K562 (cell line): ENCODE measurements at regions not wholly inside any gene's neighbourhood (a gene's known extent, or its start where the extent isn't known, plus 50 kb on each side); places are given as distances from the start of the nearest gene placed in this dataset.

Experiments
- ATAC-seq: fragments of 200-7000 bp; cut with Tn5 transposase; 3 replicates; pipeline ENCODE4 v1.9.1; 2020; ENCODE audit warnings: moderate library complexity
- BruUV-seq: library from RNA; stranded (reverse); fragments of 400-500 nt; replicated peaks from 2 replicates; lab custom pipeline; 2021; lab: Mats Ljungman, UMichigan
- CTCF ChIA-PET: fragments of 300-600 bp; formaldehyde crosslinking; extraction: SDS; loops from one replicate; lab custom pipeline; 2021; ENCODE audit warnings: low intra/inter-chr PET ratio; lab: Yijun Ruan, JAX
- POLR2A ChIA-PET: fragments of 300-600, 350-650 bp; sonication (Branson Sonifier 250); formaldehyde crosslinking; extraction: SDS; loops from one replicate; lab custom pipeline; 2021; ENCODE audit warnings: antibody characterized with exemption, inconsistent platforms; lab: Yijun Ruan, JAX
- DNase-seq, 4 experiments: peaks; one replicate each; pipeline versions ENCODE4 v3.0.0 to v3.0.0-alpha.2; 2011 to 2018; ENCODE audit warnings: low spot score in 3 of 4, mixed read lengths in 3 of 4; ENCODE audit errors: extremely low read depth in 1 of 4
- FAIRE-seq: peaks from 2 replicates; lab custom pipeline; 2011; peaks lifted over from hg19 to GRCh38; lab: Jason Lieb, UNC
- H2AFZ ChIP-seq: 2 replicates; pipeline ENCODE4 v1.6.0; 2011; ENCODE audit warnings: low read depth, low read length, control low read depth, inconsistent platforms
- H3K27ac ChIP-seq: fragments of 200-600 bp; 3 replicates; pipeline ENCODE4 v1.8.0; 2011; ENCODE audit warnings: low read depth, mild to moderate bottlenecking, control low read depth, inconsistent platforms, low read length, moderate library complexity, mixed read lengths; ENCODE audit errors: extremely low read depth
- H3K27me3 ChIP-seq, 2 experiments: fragments of 300-600 bp in 1 of 2; 2 replicates in 1 of 2; 3 replicates in 1 of 2; pipeline versions ENCODE4 v1.6.0 to v1.8.0; 2011; ENCODE audit warnings: inconsistent platforms in 2 of 2, low read length in 2 of 2, mild to moderate bottlenecking in 1 of 2, mixed read lengths in 1 of 2, moderate library complexity in 1 of 2; ENCODE audit not compliant: control insufficient read depth in 2 of 2, insufficient read depth in 2 of 2
- H3K36me3 ChIP-seq: fragments of 300-600 bp; 3 replicates; pipeline ENCODE4 v1.8.0; 2011; ENCODE audit warnings: mild to moderate bottlenecking, low read length, inconsistent platforms; ENCODE audit not compliant: control insufficient read depth, insufficient read depth
- H3K4me1 ChIP-seq, 2 experiments: fragments of 200-600 bp in 1 of 2; replicated peaks in 1 of 2; 2 replicates in 1 of 2; 3 replicates in 1 of 2; pipeline versions ENCODE4 v1.5.1 to v1.8.0; 2011; ENCODE audit warnings: inconsistent platforms in 2 of 2, low read length in 2 of 2, mild to moderate bottlenecking in 1 of 2, mixed read lengths in 1 of 2, moderate library complexity in 1 of 2; ENCODE audit not compliant: control insufficient read depth in 2 of 2, insufficient read depth in 2 of 2
- H3K4me2 ChIP-seq: 2 replicates; pipeline ENCODE4 v1.6.1; 2011; ENCODE audit warnings: low read length, control low read depth, inconsistent platforms, mixed read lengths; ENCODE audit not compliant: insufficient read depth
- H3K4me3 ChIP-seq: fragments of 200-600 bp; sonication (generic), shearing (Covaris generic); 2 replicates; pipeline ENCODE4 v1.5.1; 2016; ENCODE audit warnings: control low read depth, inconsistent platforms
- H3K79me2 ChIP-seq: fragments of 200-600 bp; 3 replicates; pipeline ENCODE4 v1.8.0; 2011; ENCODE audit warnings: low read length, inconsistent platforms; ENCODE audit not compliant: control insufficient read depth, insufficient read depth
- H3K9ac ChIP-seq, 2 experiments: 2 replicates each; pipeline versions ENCODE4 v1.6.0 to v1.6.1; 2011; ENCODE audit warnings: low read depth in 2 of 2, low read length in 2 of 2, control low read depth in 1 of 2, inconsistent platforms in 1 of 2, mild to moderate bottlenecking in 1 of 2, mixed read lengths in 1 of 2; ENCODE audit not compliant: insufficient read depth in 1 of 2
- H3K9me1 ChIP-seq: one replicate; pipeline ENCODE4 v1.6.0; 2011; ENCODE audit warnings: inconsistent platforms, mild to moderate bottlenecking, low read length, moderate library complexity; ENCODE audit not compliant: control insufficient read depth, insufficient read depth
- H3K9me3 ChIP-seq: replicated peaks from 2 replicates; pipeline ENCODE4 v1.5.1; 2011; ENCODE audit warnings: low read depth, low read length, inconsistent platforms; ENCODE audit not compliant: control insufficient read depth, insufficient read depth
- H4K20me1 ChIP-seq: replicated peaks from 2 replicates; pipeline ENCODE4 v1.6.1; 2011; ENCODE audit warnings: low read length, inconsistent platforms, mixed read lengths; ENCODE audit not compliant: control insufficient read depth, insufficient read depth
- CHD2 ChIP-seq: IDR thresholded peaks from 2 replicates; pipeline ENCODE4 v1.6.1; 2011; ENCODE audit warnings: low read depth, low read length
- EZH2 ChIP-seq: IDR thresholded peaks from 2 replicates; pipeline ENCODE4 v1.6.1; 2012; ENCODE audit warnings: low read depth, mild to moderate bottlenecking, inconsistent platforms, low read length, borderline replicate concordance
- PCBP1 ChIP-seq: fragments of 200-400 bp; formaldehyde crosslinking; IDR thresholded peaks from 2 replicates; pipeline ENCODE4 v1.6.1; 2018; ENCODE audit warnings: mild to moderate bottlenecking, low read depth, low read length; ENCODE audit not compliant: poor library complexity, severe bottlenecking
- SIN3A ChIP-seq, 2 experiments: fragments of 150-350 bp in 1 of 2; IDR thresholded peaks; 2 replicates each; pipeline ENCODE4 v1.6.1; 2011 to 2016; ENCODE audit warnings: borderline replicate concordance in 2 of 2, low read depth in 2 of 2, low read length in 2 of 2, mild to moderate bottlenecking in 2 of 2, moderate library complexity in 2 of 2; ENCODE audit not compliant: control insufficient read depth in 1 of 2
- ZFX ChIP-seq: sonication (generic); formaldehyde crosslinking; IDR thresholded peaks from 2 replicates; pipeline ENCODE4 v1.8.0; 2022; ENCODE audit warnings: mild to moderate bottlenecking, missing genetic modification reagents, moderate library complexity
- ZNF184 ChIP-seq: sonication (generic); formaldehyde crosslinking; IDR thresholded peaks from 2 replicates; pipeline ENCODE4 v1.5.0; 2020; ENCODE audit warnings: missing genetic modification reagents
- ZNF695 ChIP-seq: fragments of 450-650 bp; formaldehyde crosslinking; IDR thresholded peaks from 2 replicates; pipeline ENCODE4 v1.4.0; 2020; ENCODE audit warnings: mild to moderate bottlenecking, moderate library complexity
- WGBS: fragments of 100-300 bp; shearing (Covaris generic); methylation state at CpG from one replicate; pipeline ENCODE4 v1.1.6; 2016; ENCODE audit warnings: low coverage, mixed read lengths; ENCODE audit not compliant: insufficient coverage; ENCODE audit errors: missing lambda C conversion rate; 5-methylcytosine and 5-hydroxymethylcytosine counted together
- in situ Hi-C: fragments of 300-500 bp; cut with MboI; formaldehyde crosslinking; loops from 4 replicates; pipeline ENCODE4 v1.15.0; 2018; ENCODE audit warnings: inconsistent platforms, mixed read lengths
- intact Hi-C: fragments of 100-400 bp; cut with micrococcal nuclease; formaldehyde crosslinking; loops from 2 replicates; pipeline ENCODE4 v1.14.2; 2022
- TF ChIP-seq, protein P1 (sequence below), 2 experiments: fragments of 200-800 bp in 1 of 2; sonication (Bioruptor generic) in 1 of 2; sonication (generic) in 1 of 2; formaldehyde crosslinking in 1 of 2; IDR thresholded peaks in 1 of 2; conservative IDR thresholded peaks in 1 of 2; 2 replicates each; pipeline versions ENCODE4 v1.5.0 to v1.6.1; 2016 to 2020; ENCODE audit warnings: missing compliant biosample characterization in 1 of 2, missing genetic modification characterization in 1 of 2, missing genetic modification reagents in 1 of 2
- TF ChIP-seq, protein P2 (sequence below): fragments of 450-650 bp; IDR thresholded peaks from 2 replicates; pipeline ENCODE4 v1.6.1; 2016; ENCODE audit warnings: low read depth

DNA sequence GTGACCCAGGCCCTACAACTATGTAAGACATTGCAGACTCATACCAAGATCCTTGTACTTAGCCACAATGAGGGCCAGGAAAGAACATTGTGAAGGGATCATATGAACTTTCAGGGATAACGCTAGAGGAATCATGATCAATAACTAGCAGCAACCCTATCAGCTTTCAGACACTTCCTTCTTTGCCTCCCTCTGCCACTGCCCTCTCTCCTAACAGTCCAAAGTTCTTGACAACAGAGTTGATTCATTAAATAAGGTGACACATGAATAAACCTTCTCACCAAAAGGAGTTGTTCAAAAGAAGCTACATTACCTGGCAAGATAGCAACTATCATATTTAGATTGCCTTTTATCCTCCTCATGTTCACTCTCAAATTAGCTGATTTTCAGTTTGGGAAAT, 272.2 kb upstream of the DACH1 start:
- Histone ChIP-seq H3K9me1 (no peaks in the 10 kb centered on the region), H3K4me2 (no peak overlapping the region), H3K36me3 (no peaks in the 10 kb centered on the region), H3K9me3 (no peaks in the 10 kb centered on the region), H2AFZ (no peak overlapping the region), H3K4me3 (no peak overlapping the region), H3K9ac (no peak overlapping the region), H3K4me1 (no peaks in the 10 kb centered on the region), H3K27me3 (no peaks in the 10 kb centered on the region), H3K79me2 (no peaks in the 10 kb centered on the region), H3K27ac (no peak overlapping the region), H4K20me1 (no peaks in the 10 kb centered on the region)
- BruUV-seq, result no TSS peak
- 0% methylated on average over 1 of the region's 1 CpG for WGBS
- in situ Hi-C loops, result no loop called here
- TF ChIP-seq, protein P1, sequence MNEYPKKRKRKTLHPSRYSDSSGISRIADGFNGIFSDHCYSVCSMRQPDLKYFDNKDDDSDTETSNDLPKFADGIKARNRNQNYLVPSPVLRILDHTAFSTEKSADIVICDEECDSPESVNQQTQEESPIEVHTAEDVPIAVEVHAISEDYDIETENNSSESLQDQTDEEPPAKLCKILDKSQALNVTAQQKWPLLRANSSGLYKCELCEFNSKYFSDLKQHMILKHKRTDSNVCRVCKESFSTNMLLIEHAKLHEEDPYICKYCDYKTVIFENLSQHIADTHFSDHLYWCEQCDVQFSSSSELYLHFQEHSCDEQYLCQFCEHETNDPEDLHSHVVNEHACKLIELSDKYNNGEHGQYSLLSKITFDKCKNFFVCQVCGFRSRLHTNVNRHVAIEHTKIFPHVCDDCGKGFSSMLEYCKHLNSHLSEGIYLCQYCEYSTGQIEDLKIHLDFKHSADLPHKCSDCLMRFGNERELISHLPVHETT (CRISPR knock-in tag; conservative IDR thresholded peaks at IDR 0.05 in 1 of 2, IDR thresholded peaks at IDR 0.05 in 1 of 2), result no peak
- TF ChIP-seq ZNF184 (no peak), ZNF695 (CRISPR knock-in tag) (no peak), PCBP1 (no peak), EZH2 (no peak), SIN3A (IDR thresholded peaks at IDR 0.05; ENCODE audit: borderline replicate concordance in 2 of 2, control insufficient read depth in 1 of 2, low read depth in 2 of 2, low read length in 2 of 2) (no peak), ZFX (CRISPR knock-in tag) (no peak), CHD2 (no peak)
- TF ChIP-seq, protein P2, sequence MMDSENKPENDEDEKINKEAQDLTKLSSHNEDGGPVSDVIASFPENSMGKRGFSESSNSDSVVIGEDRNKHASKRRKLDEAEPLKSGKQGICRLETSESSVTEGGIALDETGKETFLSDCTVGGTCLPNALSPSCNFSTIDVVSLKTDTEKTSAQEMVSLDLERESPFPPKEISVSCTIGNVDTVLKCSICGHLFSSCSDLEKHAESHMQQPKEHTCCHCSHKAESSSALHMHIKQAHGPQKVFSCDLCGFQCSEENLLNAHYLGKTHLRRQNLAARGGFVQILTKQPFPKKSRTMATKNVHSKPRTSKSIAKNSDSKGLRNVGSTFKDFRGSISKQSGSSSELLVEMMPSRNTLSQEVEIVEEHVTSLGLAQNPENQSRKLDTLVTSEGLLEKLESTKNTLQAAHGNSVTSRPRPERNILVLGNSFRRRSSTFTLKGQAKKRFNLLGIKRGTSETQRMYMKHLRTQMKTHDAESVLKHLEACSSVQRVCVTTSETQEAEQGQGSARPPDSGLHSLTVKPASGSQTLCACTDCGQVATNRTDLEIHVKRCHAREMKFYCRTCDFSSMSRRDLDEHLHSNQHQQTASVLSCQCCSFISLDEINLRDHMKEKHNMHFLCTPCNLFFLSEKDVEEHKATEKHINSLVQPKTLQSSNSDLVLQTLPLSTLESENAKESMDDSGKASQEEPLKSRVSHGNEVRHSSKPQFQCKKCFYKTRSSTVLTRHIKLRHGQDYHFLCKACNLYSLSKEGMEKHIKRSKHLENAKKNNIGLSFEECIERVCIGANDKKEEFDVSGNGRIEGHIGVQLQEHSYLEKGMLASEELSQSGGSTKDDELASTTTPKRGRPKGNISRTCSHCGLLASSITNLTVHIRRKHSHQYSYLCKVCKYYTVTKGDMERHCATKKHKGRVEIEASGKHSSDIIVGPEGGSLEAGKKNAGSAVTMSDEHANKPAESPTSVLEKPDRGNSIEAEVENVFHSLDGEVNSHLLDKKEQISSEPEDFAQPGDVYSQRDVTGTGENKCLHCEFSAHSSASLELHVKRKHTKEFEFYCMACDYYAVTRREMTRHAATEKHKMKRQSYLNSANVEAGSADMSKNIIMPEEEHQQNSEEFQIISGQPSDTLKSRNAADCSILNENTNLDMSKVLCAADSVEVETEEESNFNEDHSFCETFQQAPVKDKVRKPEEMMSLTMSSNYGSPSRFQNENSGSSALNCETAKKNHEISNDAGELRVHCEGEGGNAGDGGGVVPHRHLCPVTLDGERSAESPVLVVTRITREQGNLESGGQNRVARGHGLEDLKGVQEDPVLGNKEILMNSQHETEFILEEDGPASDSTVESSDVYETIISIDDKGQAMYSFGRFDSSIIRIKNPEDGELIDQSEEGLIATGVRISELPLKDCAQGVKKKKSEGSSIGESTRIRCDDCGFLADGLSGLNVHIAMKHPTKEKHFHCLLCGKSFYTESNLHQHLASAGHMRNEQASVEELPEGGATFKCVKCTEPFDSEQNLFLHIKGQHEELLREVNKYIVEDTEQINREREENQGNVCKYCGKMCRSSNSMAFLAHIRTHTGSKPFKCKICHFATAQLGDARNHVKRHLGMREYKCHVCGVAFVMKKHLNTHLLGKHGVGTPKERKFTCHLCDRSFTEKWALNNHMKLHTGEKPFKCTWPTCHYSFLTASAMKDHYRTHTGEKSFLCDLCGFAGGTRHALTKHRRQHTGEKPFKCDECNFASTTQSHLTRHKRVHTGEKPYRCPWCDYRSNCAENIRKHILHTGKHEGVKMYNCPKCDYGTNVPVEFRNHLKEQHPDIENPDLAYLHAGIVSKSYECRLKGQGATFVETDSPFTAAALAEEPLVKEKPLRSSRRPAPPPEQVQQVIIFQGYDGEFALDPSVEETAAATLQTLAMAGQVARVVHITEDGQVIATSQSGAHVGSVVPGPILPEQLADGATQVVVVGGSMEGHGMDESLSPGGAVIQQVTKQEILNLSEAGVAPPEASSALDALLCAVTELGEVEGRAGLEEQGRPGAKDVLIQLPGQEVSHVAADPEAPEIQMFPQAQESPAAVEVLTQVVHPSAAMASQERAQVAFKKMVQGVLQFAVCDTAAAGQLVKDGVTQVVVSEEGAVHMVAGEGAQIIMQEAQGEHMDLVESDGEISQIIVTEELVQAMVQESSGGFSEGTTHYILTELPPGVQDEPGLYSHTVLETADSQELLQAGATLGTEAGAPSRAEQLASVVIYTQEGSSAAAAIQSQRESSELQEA, result no peak
- ChIA-PET POLR2A (no interaction called here), CTCF (no interaction called here)
- no peak for DNase-seq
- no peak for FAIRE-seq
- intact Hi-C loops, result no loop called here
- ATAC-seq, result no peak
